Gastrocnemius medialis (tissue), 4 donors: ENCODE measurements at regions not wholly inside any gene's neighbourhood (a gene's known extent, or its start where the extent isn't known, plus 50 kb on each side); places are given as distances from the start of the nearest gene placed in this dataset.

Source experiments
- CTCF ChIP-seq, 5 experiments: fragments of 450-650 bp in 3 of 5; fragments of 200-600 bp in 2 of 5; sonication (generic) in 2 of 5; IDR thresholded peaks in 4 of 5; conservative IDR thresholded peaks in 1 of 5; 1 replicate in 4 of 5; 2 replicates in 1 of 5; pipeline ENCODE4 v1.5.1; 2016 to 2019; ENCODE audit warnings: antibody characterized with exemption in 5 of 5, mild to moderate bottlenecking in 3 of 5, moderate library complexity in 3 of 5
- POLR2A ChIP-seq, 2 donors: fragments of 450-650 bp; IDR thresholded peaks; one replicate each; pipeline ENCODE4 v1.6.1; 2017; ENCODE audit warnings: antibody characterized with exemption in 2 of 2, mild to moderate bottlenecking in 2 of 2, moderate library complexity in 2 of 2

DNA sequence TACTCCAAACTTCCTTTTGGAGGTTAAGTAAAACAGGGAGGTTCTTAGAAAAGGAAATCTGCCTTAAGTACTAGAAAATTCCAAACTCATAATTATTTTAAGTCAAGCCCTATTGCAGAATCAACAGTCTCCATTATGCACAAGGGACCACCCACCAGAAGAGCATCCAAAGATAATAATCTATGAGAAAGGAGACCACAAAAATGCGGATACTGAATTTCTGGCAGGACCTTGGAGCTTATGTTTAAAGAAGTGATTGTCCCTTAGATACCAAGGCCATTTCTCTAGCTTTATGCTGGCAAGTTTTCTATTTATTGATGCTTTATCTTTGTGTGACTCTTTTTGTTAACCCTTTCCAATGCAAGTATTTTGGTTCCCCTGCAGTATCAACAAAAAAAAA is 404.0 kb upstream of the MMADHC start:
- TF ChIP-seq CTCF (IDR thresholded peaks at IDR 0.05 in 4 of 5, conservative IDR thresholded peaks at IDR 0.05 in 1 of 5) (no peak), POLR2A (IDR thresholded peaks at IDR 0.05) (no peak)
